ENCODE measurements at regions not wholly inside any gene's neighbourhood (a gene's known extent, or its start where the extent isn't known, plus 50 kb on each side); places are given as distances from the start of the nearest gene placed in this dataset.

DNA sequence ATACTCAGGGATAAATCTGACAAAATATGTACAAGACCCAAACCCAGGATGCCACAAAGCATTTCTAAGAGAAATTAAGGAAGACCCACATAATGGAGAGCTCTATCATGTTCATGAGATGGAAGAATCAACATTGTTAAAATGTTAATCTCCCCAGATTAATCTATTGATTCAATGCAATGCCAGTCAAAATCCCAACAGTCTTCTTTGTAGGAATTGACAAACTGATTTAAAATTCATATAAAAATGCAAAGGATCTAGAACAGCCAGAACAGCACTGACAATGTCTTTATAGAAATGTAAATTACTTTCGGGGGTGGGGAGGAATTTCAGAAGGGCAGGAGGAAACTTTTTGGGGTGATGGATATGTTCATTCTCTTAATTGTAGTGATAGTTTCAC lies 281.6 kb upstream of the SEMA6A start:
- no peak for DNase-seq (ENCODE audit: low read depth in 2 of 2)

DNA sequence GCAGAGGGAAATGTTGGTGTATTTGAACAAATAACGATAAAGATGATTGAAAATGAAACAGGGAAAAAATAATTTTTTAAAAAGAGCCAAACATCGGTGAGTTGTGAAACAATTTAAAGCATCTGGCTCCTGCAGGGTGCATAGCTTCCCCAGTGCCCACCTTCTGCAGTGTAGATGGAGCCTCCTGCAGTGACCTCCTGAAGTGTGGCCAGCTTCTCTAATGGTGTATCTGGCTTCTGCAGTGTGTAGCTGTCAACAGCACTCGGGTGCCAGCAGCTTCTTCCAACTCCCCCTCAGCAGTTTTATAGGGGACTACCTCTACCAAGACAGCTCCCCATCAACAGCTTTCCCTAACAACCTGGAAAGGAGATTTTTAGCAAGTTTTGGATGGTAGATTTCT lies 279.4 kb upstream of the SEMA6A start:
- DNase-seq (ENCODE audit: low read depth in 2 of 2): no peak

DNA sequence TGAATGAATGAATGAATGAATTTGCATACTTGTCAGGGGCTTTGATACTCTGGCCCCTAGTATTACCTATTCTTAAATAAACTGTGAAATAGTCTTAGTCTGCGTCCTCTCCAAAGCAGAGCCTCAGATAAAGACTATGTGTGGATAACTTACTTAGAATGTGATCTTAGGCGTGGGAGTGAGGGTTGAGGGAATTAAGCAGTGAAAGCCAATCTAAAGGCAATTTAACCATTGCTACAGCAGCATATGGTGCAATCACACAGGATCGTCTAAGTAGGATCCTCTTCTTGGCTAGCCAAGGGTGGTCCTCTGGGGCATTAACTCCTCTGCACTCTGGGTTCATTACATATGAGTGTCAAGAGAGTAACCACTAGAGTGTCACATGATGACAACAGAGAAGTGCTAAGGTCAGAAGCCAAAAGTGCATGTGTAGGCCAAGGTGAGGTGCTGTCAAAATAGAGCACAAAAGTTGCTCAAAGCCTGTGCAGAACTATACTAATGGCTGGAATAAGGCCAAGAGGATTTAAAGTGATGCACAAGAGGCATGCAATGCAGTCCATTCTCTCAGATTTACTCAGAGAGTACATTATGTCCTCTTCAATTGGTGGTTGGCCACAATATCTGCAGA lies 274.4 kb upstream of the SEMA6A start:
- DNase-seq (ENCODE audit: low read depth in 2 of 2): no peak

DNA sequence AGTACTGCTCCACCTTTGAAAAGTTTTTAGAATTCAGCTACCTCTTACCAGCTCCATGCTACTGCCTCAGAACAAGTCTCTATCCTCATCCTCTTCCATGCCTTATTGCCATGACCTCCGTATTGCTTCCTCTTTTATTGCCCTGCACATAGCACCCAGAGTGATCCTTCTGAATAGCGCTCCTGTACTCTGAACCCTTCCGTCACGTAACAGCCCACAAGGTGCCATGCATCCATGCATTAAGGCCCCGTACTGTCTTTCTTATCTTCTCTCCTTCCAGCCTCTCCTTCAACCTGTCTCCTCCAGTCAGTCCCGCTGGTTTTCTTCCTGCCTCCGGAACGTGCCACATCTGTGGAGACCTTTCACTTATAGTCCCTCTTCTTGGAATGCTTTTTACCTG lies 273.3 kb upstream of the SEMA6A start:
- no peak for DNase-seq (ENCODE audit: low read depth in 2 of 2)

DNA sequence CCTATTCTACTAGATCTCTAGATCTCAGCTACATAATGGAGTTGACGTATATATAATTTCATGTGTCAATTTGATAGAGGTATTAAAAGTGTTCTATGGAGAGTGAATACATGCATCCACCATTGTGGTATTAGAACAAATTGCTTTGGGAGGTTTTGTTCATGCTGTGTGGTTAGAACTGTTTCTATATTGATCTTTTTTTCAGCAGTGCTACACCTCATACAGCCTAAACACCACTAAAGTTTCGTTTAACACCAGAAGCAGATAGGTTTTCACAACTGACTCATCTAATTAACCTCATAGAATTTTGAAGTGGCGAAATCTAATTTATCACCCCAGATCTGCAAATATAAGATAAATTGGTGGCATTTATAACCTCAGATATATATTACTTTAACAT lies 269.4 kb upstream of the SEMA6A start:
- DNase-seq (ENCODE audit: low read depth in 2 of 2): no peak

DNA sequence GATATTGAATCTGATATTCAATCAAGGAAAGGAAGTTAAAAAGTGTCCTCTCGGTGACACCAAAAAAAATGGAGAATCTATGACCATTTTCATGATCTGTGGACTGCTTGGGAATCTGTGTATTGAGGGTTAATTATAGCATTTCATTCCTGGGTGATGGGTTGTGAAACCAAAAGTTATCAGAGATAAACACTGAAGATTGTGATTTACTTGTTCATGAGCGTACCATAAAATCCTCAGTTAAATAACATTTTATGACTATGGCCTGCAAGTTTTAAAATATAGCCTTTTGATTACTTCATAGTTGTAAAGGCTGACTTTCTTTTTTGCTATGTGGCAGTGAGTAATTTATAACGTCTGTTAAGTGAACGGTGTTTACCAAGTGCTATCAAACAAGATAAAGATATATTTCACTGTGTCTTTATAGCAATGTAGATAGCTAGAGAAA lies 267.9 kb upstream of the SEMA6A start:
- DNase-seq (ENCODE audit: low read depth in 2 of 2): no peak

DNA sequence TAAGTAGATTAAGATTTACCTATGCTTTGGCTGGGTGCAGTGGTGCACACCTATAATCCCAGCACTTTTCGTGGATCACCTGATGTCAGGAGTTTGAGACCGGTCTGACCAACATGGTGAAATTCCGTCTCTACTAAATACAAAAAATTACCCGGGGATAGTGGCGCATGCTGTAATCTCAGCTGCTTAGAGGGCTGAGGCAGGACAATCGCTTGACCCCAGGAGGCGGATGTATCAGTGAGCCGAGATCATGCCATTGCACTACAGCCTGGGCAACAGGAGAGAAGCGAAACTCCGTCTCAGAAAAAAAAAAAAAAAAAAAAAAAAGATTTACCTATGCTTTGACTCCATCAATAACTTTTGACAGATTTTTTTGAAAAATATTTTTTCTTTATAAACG lies 267.1 kb upstream of the SEMA6A start:
- no peak for DNase-seq (ENCODE audit: low read depth in 2 of 2)

DNA sequence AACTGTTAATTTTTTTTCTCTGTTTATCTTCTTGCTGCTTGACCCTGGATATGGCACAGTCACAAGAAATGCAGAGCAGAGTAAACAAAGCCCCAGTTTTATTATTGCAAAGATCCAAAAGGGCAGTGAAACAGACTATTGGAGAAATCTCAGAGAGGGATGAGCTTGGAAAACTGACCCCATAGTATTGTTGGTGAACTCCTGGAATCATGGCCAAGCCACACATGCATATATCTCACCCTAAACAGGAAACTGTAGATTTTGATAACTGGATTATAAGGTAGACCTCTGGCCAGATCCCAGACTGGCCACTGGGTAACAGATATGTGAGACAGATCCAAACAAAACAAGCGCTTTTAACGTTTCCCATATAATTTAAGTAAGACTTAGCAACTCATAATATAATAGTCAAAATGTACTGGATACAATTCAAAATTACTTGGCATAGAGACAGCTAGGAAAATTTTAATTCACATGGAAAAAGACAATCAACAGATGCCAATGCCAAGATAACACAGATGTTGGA lies 263.5 kb upstream of the SEMA6A start:
- DNase-seq (ENCODE audit: low read depth in 2 of 2): no peak

DNA sequence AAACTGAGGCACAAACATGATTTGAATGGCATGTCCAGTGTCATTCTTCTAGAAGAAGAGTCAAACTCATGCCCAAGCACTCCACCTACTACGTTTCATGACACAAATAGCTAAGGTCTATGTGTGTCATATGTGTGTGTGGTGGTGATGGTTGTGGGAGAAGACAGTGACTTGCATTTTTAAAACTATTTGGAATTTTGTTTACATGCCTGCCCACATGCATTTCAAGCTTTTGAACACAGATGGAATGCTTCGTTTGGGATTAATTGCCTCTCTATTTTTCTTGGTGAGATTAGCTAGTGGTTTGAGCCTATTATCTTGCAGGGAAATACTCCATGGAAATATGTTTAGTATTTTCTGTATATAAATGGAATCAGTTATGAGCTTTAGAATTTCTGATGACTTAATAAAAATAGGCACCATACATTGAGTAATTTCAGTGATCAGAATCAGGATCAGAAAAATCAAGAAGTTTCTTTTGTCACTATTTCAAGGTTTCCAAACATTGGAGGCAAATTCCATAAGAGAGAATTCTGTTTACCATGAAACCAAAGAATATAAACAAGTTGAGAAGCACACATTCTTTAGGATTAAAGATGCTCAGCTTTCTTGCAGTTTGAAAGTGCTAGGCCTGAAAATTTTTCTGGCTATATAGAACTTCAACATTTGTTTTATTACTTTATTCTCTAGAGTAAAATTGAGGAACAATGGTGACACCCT lies 260.3 kb upstream of the SEMA6A start:
- DNase-seq (ENCODE audit: low read depth in 2 of 2): no peak

DNA sequence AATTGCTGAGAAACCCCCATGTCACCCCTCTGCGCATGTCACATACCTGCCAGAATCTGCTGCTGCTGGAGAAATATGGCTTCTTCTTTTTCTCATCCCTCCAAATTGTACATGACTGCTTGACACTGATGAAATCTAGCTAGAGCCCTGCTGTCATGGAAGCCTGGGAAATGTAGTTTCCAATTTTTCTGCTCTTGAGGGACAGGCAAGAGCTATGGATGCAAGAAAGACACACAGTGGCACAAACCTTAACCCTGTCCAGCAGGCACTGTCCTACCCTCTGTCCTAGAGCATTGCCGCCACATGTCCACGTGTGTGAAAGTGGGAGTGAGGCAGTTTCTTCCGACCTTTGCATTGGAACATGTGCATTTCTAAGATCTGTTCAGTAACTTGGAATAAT lies 255.5 kb upstream of the SEMA6A start:
- no peak for DNase-seq (ENCODE audit: low read depth in 2 of 2)

DNA sequence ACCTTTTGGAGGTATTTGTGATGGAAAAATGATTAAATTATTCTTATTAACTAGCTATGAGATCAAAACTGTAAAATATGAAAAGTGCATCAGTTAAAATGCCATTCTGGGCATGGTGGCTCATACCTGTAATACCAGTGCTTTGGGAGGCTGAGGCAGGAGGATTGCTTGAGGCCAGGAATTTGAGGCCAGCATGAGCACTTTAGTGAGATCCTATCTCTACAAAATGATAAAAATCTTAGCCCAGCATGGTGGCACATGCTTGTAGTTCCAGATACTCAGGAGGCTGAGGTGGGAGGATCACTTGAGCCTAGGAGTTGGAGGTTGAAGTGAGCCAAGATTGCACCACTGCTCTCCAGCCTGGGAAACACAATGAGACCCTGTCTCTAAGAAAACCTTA lies 252.5 kb upstream of the SEMA6A start:
- DNase-seq (ENCODE audit: low read depth in 2 of 2): no peak

DNA sequence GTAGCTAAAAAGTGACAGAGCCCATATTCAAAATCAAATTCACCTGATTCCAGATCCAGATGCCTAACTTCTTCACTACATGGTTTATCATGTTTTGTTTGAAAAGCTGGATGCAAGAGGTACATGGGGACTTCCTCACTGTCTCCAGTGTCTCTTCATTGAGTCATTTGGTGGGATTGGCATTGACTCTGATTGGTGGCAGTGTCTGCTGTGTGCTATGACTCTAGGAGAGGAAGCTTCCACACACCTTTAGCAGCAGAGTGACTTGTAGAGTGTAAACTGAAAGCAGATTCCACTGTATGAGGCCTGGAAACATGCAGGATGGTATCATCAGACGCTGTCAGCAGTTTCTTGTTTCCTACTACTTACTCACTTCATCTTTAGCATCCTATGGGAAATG lies 250.9 kb upstream of the SEMA6A start:
- DNase-seq (ENCODE audit: low read depth in 2 of 2): no peak

DNA sequence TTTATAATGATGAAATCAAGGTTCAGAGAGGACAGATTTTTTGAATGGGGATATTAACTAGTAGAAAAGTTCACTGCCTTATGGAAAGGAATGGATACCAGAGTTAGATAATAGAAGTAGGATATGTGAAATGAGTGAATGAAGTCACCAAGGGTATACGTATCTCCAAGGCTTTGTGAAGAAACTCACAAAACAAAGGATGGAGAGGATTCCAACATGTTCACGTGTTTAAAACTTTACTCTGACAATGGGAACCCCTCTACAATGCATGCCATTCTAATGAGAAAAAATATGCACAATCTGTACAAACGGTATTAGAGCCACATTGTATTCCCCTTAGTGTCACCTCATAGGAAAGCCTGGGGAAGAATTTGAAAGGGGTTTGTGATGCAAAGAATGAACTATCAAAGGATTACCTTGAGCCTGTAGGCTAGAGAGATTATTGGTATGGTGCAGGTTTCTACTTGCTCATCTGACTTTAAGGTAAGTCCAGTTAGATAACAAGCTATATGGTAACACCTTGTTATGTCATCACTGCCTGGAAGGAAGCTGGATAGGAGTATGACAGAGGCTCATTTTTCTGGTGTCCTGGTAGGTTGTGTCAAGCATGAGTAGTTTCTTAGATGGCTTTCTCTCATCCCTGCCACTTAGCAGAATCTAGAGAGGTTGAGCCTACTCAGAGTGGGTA lies 250.3 kb upstream of the SEMA6A start:
- no peak for DNase-seq (ENCODE audit: low read depth in 2 of 2)

DNA sequence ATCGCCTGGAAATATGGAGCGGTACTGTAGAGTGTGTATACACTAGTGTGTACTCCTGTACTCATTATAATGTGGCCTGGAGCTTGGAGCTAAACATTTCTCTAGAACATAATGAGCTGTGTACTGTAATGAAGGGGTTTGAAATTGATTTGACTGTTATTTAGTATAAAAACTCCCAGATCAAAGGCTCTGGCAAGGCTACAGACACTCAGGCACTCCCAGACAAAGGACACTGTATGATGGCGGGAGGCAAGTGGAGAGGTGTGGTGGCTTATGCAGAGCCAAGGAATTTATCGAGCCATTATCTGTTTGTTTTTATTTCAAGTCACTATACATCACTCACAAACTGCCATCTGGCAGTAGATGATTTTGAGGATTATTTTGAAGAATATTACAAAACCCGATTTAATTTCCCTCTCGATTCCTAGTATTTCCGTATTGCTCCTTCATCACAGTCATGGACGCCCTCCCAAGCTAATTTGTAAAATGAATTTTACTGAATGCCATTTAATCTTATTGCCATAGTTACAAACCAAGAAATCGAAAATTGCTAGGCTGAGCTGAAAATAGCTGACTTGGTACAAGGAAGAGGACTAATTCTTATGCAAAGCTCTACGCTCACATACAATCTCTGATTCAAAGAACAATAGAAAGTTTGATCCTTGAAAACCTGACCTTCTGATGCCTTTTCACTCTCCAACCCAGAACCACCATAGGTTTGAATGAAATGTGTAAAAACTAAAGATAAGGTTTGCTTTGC lies 240.2 kb upstream of the SEMA6A start:
- no peak for DNase-seq (ENCODE audit: low read depth in 2 of 2)

DNA sequence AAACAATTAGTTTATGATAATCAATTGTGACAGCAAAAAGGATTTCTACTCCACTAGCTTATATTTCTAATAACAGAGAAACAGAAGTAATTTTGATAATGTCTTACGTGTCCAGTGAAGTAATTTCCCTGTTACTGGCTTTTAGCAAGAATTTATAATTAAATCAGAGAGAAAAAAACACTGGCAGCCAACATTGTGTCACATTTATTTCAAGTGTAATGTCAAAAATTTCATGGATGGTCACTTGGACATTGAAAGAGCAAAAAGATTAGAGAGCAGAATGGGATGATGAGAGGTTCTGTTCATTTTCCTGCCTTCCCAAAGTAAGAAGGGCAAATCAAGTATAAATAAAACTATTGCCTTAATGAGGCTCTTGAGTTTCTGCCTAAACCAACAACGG lies 239.3 kb upstream of the SEMA6A start:
- no peak for DNase-seq (ENCODE audit: low read depth in 2 of 2)

DNA sequence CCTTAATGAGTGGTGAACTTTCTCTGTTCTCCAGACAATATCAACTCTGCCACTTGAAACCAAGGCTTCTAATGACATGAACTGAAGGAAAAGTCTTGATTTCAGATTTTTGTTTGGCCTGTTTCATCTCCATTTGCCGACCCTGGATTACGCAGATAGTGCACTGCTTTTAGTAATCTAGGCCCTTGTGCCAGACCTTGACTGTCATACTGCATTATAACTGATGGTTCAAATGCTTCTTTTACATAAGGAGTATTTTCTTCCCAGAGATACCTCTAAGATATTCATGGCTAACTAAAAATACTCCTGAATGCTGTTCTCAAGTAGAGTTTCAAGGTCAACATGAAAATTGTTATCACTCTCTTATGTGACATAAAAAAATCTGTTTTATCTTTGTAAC lies 238.7 kb upstream of the SEMA6A start:
- DNase-seq (ENCODE audit: low read depth in 2 of 2): no peak

DNA sequence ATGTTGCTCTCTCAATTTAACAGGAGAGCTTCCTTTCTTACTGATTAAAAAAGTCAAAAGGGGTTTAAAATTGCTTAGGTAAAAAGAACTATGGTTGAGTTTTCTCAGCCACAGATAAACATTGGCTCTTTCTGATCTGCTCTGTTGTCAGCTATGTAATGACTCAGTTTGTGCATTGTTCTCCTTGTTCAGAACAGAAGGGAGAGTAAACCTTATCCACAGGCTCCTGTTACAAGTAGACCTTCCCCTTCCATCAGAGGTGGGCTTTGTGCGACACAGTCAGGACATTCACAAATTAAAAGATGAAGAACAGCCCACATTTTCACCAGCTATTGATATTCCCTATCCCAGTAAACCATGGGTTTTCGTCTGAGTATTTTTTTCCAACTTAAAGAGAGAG lies 236.3 kb upstream of the SEMA6A start:
- DNase-seq (ENCODE audit: low read depth in 2 of 2): no peak

DNA sequence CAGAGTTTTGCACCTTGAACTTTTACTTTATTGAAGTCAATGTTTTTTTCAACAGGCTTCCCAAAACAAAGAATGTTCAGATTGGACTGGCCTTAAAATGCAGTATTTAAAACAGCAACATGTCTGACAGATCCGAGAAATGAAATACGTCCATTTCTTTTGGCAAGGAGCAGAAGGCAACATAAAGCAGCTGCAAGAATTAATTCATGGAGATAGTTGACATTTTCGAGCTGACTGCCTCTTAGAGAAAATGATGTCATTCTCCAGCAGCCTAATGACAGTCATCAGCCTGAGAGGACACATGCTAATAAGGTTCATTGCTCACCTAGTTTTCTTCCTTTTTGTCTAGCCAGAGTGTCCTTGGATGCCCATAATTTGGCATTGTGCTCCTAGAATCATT lies 232.2 kb upstream of the SEMA6A start:
- no peak for DNase-seq (ENCODE audit: low read depth in 2 of 2)

DNA sequence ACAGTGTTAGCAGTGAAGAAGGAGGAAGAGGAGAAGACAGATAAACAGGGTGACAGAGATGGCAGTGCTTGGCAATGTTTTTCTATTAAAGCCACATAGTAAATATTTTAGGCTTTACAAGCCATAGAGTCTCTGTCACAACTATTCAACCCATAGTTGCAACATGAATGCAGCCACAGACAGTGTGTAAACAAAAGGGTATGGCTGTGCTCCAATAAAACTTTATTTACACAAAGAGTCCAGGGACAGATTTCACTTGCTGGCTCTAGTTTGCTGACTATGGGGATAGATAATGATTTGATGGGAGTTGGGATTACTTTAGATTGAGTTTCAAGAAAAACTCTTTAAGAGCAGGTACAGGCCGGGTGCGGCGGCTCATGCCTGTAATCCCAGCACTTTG lies 224.8 kb upstream of the SEMA6A start:
- no peak for DNase-seq (ENCODE audit: low read depth in 2 of 2)

DNA sequence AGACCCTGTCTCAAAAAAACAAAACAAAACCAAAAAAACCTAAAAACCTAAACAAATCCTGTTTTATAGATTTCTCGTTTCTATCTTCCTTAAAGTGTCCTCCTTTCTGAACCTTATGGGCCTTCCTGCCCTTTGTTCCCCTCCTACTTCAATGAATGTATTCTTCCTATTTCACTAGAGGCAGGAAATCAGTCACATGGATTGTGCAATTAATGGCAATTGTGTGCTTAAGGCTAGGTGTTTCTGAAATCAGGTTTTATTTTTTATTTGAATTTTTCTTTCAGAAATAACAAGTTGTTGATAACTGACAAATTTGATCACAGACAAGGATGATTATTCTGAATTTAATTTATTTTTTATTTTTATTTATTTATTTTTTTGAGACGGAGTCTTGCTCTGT lies 220.6 kb upstream of the SEMA6A start:
- no peak for DNase-seq (ENCODE audit: low read depth in 2 of 2)

DNA sequence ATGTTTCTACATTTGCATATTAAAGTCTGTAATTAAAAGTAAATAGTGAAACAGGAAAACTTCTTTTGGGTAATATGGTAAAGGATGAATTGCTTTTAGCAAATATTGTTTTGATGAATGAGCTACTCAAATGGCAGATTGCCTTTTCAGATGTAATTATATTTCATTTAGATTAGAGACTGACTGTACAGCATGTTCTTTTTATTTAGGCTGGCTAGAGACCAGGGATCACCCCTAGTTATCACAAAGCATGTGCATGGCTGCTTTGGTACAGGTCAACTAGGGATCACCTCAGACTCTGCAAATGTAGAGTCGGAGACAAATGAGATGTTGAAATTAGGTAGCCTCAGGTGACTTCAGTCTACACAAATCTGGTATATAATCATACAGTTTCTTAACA lies 214.9 kb upstream of the SEMA6A start:
- DNase-seq (ENCODE audit: low read depth in 2 of 2): no peak

DNA sequence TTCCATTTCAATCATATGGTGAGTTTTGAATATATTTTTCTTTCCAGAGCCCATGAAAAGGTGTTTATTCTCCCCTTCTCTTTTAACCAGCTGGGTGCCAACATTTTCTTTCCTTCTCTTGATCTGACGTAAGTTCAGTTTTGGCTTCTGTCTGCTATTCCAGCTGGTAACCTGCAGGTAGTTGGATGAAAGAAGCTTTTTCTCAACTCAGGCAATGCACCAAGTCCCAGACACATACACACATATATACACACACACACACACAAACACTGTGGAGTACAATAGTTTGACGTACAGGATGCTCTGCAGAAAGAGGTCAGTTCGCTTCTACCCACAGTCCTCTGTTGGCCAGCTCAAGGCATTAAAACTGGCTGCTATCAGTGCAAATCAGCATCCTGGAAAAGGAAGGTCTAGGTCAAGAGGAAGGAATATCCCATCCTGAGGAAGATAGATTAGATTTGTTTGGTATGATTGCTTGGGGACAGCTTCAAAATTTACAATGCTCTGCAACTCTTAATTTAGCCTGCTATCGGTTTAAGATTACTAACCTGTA lies 214.3 kb upstream of the SEMA6A start:
- DNase-seq (ENCODE audit: low read depth in 2 of 2): no peak

Data from stimulated activated CD4-positive, alpha-beta T cell treated with anti-CD3 and anti-CD28 coated beads, Interleukin-1b, Interleukin-23, amount 100 ng/mL, for 1 hour (primary cell).